GM18511 (cell line): ENCODE measurements at regions not wholly inside any gene's neighbourhood (a gene's known extent, or its start where the extent isn't known, plus 50 kb on each side); places are given as distances from the start of the nearest gene placed in this dataset.

Source experiments
- ATAC-seq: cut with Tn5 transposase; IDR thresholded peaks from one replicate; pipeline ENCODE4 v1.9.1; 2021; ENCODE audit warnings: mild to moderate bottlenecking, moderate library complexity; ENCODE audit not compliant: unreplicated experiment

DNA sequence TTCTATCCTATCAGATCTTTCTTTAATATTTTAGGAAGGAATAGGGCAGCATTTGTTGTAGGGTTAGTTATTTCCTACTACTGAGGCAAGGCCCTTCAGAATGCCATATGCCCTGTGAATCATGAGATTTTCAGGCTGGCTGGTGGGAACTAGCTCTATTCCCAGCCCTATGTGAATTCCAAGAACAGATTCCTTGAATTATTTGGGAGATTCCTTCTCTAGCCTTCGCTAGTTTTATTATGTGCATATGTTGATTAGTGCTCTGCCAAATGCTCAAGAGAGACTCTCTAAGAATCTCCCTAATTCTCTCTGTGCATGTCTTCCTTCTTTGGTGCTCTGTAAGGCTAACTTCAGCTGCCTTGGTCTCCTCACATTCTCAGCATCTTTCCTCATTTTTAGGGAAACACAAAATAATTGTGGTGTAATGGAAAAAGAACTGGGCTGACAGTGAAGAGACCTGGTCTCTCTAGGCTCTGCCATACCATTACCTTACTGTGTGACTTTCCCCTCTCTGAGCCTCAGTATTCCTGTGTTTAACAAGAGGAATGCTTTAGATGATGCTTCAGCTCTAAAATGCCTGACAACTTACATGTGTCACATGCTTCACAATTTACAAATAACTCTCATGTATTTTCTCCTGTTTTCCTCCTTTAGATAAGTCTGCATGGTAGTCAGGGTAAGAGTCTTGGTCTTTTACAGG is 79.7 kb downstream of the VMA21 start:
- ATAC-seq, result no peak

DNA sequence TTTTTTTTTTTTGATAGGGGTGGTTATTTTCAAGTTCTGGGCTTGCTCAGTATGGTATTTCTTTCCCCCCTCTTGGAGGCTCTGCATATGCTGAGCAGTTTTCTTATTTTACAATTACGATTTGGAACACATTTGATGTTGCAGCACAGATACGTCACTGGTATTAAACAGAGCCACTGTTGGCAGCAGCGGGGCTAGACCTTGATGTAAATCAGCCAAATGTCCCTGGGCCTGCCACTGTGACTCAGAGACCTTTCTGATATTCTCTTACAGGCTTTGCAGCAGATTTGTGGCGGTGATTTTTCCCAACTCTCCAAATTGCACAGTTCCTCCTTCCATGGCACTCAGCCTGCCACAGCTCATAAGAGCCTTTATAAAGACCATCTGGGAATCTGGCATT is 81.1 kb downstream of the VMA21 start:
- no peak for ATAC-seq

DNA sequence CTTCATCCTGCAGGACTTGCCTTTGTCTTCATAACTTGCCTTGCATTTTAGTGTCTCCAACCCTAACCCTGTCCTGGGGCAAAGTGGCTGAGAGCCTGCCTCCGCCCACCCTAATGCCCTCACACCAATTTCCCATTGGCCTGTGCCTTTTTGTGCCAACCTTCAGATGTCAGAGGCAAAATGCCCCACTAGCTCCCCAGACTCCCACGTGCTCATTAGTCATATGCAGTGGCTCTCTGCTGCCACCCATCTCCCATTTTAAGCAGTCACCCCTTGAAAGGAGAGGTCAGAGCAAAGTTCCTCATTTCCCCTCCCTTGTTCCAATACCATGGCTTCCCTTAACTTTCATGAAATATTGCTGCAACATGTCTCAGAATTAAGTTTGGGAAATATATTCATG is 74.8 kb upstream of the PASD1 start:
- peak; percentile 84 for ATAC-seq

DNA sequence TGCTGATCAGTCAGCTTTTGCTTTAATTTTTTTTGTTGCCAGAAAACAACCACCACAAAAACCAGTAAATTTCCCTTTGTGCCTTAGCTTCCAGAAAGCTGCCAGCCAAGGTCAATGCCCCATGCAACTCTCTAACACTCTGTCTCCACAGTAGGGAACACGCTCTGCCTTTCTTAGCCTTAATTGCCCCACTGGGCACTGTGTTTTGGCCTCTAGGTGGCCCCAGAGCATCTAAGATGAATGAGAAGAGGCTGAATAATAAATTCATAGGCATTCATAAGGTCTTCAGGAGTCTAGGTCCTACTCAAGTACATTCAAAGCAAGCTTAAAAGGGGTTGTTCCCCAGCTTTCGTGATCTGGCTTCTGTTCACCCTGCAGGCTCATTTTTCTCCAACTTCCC is 57.7 kb upstream of the PASD1 start:
- peak; percentile 50 for ATAC-seq

DNA sequence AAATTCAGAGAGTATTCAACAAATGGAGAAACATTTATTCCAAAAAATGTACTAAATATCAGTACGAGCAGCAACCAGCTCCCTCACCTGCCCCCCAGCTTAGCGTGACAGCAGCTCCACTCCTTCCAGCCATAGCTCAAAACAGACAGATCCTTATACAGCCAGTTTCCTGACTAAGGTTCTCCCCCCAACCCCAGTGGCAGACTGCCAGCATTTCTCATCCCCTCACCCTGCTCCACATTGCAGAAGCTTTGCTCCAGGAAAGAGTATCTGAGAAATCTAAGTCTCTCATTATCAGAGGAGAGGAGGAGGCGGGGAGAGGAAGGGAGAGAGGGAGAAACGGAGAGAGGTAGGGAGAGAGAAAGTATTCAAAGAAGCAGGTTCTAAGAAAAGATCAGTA is 53.3 kb upstream of the PASD1 start:
- no peak for ATAC-seq

DNA sequence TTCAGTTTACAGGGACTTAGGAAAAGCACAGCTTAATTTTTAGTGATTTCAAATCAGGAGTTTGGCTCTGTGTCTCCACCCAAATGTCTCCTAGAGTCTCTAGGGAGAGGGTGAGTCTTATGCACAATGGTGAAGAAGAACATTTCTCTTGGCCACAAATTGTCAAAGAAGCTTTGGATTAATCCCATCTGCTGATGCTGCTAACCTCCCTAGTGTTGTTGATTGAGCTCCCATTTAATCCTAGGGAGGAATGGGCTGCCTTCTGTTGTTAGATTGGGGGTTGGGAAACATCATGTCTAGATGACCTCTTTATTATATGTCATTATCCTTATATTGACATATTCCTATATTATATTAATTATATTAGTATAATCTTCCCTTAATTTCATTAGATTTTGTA is 50.0 kb upstream of the PASD1 start:
- ATAC-seq, result no peak
